Mucosa of stomach (tissue), 1 donor: ENCODE measurements at regions not wholly inside any gene's neighbourhood (a gene's known extent, or its start where the extent isn't known, plus 50 kb on each side); places are given as distances from the start of the nearest gene placed in this dataset.

ENCODE experiments used
- H3K27me3 ChIP-seq: one replicate; pipeline ENCODE4 v1.7.0; 2013; ENCODE audit warnings: mild to moderate bottlenecking, low read length; ENCODE audit not compliant: control insufficient read depth, insufficient read depth
- H3K36me3 ChIP-seq: one replicate; pipeline ENCODE4 v1.7.0; 2013; ENCODE audit warnings: low read length; ENCODE audit not compliant: control insufficient read depth, insufficient read depth
- H3K4me1 ChIP-seq: one replicate; pipeline ENCODE4 v1.7.0; 2013; ENCODE audit warnings: mild to moderate bottlenecking, low read length; ENCODE audit not compliant: control insufficient read depth, insufficient read depth
- H3K4me3 ChIP-seq: one replicate; pipeline ENCODE4 v1.7.0; 2013; ENCODE audit warnings: low read length
- H3K9ac ChIP-seq: one replicate; pipeline ENCODE4 v1.7.0; 2013; ENCODE audit warnings: mild to moderate bottlenecking, low read length, moderate library complexity
- H3K9me3 ChIP-seq: one replicate; pipeline ENCODE4 v1.7.0; 2013; ENCODE audit warnings: mild to moderate bottlenecking, low read length, moderate library complexity; ENCODE audit not compliant: control insufficient read depth
- donor health status: Pancreatic carcinoma.

DNA sequence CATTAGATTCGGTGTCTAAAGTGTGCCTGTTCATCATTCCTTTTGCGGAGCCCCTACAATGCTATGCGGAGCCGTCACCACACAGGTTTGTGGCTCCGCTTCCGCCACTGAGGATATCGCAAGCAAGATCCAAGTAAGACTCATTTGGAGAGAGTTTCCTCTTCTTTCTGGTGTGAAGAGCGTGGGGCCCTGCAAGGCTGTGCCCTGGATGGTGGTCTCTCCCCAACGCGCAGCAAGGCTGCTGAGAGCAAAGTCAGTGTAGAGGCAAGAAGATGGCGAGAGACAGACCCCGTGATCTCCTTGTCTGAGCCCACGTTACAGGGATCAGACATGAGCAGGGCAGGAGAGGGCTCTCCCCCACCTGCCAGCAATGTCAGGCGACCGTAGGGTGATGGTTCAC, 96.3 kb upstream of the AFDN start:
- no peak overlapping the region for H3K9ac ChIP-seq
- H3K9me3 ChIP-seq: no peaks in the 10 kb centered on the region
- H3K36me3 ChIP-seq: no peaks in the 10 kb centered on the region
- H3K4me1 ChIP-seq: peaks cover 10% of the 10 kb centered on the region
- H3K27me3 ChIP-seq: no peaks in the 10 kb centered on the region
- no peak overlapping the region for H3K4me3 ChIP-seq

DNA sequence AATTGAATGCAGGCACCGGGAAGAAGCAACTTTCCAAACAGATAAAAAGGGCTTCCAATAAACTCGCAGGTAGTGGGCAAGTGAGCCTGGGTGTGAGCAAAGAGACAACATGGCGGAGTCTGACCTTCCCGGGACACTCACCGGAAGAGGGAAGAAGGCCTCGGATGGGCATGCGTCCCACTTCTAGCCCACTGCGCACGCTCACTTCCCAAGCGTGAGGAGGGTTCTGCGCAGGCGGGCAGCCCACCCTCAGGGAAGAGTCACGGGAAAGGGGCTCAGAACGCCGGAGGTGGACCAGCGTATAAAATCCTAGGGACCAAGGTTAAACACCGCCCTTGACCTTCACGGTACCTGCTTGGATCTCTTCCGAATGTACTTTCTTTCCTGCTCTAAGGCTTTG, 95.5 kb upstream of the AFDN start:
- Histone ChIP-seq H3K9ac (no peak overlapping the region), H3K27me3 (no peaks in the 10 kb centered on the region), H3K4me1 (peaks cover 10% of the 10 kb centered on the region), H3K36me3 (no peaks in the 10 kb centered on the region), H3K9me3 (no peaks in the 10 kb centered on the region), H3K4me3 (no peak overlapping the region)

DNA sequence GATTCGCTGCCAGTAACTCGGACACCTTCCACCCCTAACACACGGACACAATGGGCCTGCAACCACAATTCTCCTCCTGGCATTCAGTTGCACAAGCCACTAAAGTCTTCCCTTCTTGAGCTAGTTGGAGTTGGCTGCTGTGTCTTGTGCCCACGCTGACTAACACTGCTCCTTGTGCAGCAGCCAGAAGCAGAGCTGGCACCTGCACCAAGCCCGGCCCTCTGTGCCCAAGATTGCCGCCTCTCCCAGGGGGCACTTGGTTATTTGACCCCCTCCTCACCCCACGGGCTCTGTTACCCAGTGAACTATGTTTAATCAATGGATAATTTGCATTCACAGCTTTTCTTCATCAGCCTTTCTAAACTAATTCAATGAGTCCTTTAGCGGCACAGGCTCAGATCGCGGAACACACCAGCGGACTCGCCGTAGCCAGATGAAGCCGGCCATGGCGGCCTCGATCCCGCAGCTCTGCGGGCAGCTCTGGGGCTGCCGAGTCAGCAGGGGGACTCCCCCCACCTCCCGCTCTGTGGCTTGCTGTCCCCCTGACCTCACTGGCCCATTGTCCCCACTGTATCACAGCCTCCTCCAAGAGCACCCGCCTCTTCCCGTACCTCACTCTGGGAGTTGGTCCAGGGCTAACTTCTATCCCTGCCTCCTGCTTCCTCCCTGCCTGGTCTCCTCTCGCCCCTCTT, 94.8 kb upstream of the AFDN start:
- Histone ChIP-seq H3K36me3 (no peaks in the 10 kb centered on the region), H3K4me3 (no peak overlapping the region), H3K9me3 (no peaks in the 10 kb centered on the region), H3K27me3 (peaks cover 5% of the 10 kb centered on the region), H3K9ac (no peak overlapping the region), H3K4me1 (peaks cover 10% of the 10 kb centered on the region)

DNA sequence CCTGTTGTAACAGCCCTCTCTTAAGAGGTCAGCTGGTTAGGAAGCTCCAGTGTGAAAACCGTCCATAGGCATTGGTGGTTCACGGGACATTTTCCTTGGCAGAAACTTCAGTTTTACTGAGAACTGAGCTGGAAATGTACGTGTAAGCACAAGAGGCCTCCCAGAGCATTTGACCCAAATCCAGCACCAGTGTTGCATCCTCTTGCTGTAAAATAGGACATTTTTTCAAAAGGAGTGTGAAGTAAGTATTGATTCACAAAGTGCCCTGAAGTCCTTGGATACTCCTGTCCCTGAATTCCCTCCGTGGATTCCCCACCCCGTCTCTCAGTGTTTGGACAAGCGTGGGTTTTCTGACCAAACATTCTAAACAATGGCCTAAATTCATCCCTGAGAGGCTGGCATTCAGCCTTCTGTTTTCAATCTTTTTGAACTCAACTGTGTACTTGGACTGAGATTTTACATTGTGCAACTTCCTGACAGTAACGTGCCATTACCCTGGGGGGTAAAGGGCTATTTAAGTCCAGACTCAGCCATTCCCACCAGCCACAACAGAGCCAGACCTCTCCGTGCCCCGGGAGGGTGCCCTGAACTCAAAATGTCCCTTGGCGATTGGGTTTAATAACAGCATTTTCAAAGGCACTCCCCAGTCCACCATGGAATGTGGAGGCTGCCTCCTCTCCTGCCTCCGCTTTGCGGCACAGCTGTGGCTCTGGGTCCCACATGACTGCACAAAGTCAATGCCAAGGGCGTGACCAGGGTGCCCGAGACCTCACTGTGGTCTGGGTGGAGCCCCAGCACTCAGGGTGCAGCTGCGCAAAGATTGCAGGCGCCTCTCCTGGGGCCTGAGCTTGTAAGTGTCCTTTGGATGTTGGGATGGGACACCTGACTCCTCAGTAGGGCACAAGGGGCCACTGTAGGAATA, 92.7 kb upstream of the AFDN start:
- Histone ChIP-seq H3K9ac (no peak overlapping the region), H3K4me3 (no peak overlapping the region), H3K27me3 (peaks cover 7% of the 10 kb centered on the region), H3K36me3 (no peaks in the 10 kb centered on the region), H3K9me3 (no peaks in the 10 kb centered on the region), H3K4me1 (peaks cover 10% of the 10 kb centered on the region)

DNA sequence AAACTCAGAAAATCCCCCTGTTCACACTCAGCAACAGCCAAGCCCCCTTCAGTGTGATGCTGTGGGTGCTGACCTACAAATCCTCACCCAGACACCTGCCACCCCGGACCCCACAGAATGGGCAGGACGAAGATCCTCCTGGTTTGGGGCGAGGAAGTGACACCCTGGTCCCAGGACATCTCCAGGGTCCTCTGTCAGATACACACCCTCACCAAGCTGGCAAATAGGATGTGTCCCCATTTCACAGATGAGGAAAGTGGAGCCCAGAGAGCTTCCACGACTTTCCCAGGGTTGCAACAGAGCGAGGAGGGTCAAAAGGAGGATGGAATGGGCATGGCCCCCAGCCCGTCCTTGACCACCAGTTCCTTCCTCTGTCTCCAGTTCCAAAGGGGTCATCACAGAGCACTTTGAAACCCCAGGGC, 92.0 kb upstream of the AFDN start:
- no peaks in the 10 kb centered on the region for H3K9me3 ChIP-seq
- no peak overlapping the region for H3K9ac ChIP-seq
- H3K4me1 ChIP-seq: peaks cover 10% of the 10 kb centered on the region
- H3K4me3 ChIP-seq: no peak overlapping the region
- no peaks in the 10 kb centered on the region for H3K36me3 ChIP-seq
- peaks cover 7% of the 10 kb centered on the region for H3K27me3 ChIP-seq

DNA sequence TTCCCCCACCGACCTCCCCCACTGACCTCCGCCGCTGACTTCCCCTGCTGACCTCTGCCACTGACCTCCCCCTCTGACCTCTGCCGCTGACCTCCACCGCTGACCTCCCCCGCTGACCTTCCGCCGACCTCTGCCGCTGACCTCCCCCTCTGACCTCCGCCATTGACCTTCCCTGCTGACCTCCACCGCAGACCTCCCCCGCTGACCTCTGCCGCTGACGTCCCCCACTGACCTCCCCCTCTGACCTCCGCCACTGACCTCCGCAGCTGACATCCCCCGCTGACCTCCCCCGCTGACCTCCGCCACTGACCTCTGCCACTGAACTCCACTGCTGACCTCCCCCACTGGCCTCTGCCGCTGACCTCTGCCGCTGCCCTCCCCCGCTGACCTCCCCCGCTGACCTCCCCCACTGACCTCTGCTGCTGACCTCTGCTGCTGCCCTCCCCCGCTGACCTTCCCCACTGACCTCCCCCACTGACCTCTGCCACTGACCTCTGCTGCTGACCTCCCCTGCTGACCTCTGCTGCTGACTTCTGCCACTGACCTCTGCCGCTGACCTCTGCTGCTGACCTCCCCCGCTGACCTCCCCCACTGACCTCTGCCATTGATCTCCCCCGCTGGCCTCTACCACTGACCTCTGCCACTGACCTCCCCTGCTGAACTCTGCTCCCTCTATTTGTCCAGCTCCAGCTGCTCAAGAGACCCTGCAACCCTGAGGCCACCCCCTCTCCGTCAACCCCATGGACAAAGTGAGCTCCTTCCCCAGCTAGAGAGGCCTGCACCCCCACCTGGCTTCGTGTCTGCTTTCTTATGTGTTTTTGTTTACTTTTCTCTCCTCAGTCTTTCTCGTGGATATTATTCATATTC, 91.4 kb upstream of the AFDN start:
- peaks cover 7% of the 10 kb centered on the region for H3K27me3 ChIP-seq
- no peak overlapping the region for H3K9ac ChIP-seq
- no peak overlapping the region for H3K4me3 ChIP-seq
- peaks cover 10% of the 10 kb centered on the region for H3K4me1 ChIP-seq
- no peaks in the 10 kb centered on the region for H3K36me3 ChIP-seq
- H3K9me3 ChIP-seq: no peaks in the 10 kb centered on the region

DNA sequence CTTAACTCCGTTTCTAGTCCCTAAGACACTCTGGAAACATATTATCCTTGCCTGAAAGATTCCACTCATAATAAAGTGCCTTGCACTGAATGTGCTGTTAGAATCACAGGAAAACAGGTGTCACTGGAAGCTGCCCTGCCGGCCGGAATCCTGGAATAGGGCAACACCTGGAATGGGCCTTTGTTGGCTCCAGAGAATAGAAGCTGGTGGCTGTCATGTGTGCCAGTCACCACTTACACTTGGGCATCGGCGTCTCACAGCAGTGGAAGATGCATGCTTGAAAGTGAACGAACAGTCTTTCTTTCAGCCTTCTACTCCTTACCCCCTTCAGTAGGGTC, 90.8 kb upstream of the AFDN start:
- no peaks in the 10 kb centered on the region for H3K9me3 ChIP-seq
- H3K27me3 ChIP-seq: peaks cover 7% of the 10 kb centered on the region
- H3K4me1 ChIP-seq: peaks cover 10% of the 10 kb centered on the region
- H3K36me3 ChIP-seq: no peaks in the 10 kb centered on the region
- no peak overlapping the region for H3K4me3 ChIP-seq
- H3K9ac ChIP-seq: no peak overlapping the region

DNA sequence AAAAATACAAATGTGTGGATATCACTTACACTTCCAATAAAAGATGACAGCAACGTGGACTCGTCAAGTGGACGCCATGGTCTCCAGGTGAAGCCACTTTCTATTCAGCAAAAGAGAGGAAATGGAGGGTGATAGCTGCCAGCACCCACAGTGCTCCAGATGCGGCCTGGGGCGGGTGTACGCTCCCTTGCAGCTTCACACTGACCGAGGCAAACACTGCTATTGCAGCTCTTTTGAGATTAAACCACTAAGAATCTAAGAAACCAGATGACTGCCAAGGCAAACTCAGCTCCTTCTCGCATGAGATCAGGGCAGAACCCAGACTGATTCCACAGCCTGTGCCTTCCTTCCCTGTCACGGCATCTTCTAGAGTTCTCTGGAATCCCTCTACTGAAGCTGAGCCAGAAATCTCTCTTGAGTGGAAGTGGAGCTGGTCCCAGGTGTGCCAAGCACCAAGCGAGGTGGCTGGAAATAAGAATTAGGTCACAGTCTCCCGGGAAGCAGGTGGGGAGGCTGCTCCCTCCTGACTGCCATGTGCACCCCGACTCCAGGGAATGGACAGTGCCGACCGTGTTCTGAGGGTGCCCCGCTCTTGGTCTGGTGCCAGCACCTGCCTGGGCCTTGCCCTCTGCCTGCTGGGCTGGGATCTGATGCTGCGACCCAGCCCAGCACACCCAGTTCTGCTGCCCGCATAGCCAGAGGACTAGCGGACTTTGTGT, 90.1 kb upstream of the AFDN start:
- H3K9me3 ChIP-seq: no peaks in the 10 kb centered on the region
- no peak overlapping the region for H3K4me3 ChIP-seq
- no peak overlapping the region for H3K9ac ChIP-seq
- H3K36me3 ChIP-seq: no peaks in the 10 kb centered on the region
- peaks cover 7% of the 10 kb centered on the region for H3K27me3 ChIP-seq
- H3K4me1 ChIP-seq: peaks cover 10% of the 10 kb centered on the region

DNA sequence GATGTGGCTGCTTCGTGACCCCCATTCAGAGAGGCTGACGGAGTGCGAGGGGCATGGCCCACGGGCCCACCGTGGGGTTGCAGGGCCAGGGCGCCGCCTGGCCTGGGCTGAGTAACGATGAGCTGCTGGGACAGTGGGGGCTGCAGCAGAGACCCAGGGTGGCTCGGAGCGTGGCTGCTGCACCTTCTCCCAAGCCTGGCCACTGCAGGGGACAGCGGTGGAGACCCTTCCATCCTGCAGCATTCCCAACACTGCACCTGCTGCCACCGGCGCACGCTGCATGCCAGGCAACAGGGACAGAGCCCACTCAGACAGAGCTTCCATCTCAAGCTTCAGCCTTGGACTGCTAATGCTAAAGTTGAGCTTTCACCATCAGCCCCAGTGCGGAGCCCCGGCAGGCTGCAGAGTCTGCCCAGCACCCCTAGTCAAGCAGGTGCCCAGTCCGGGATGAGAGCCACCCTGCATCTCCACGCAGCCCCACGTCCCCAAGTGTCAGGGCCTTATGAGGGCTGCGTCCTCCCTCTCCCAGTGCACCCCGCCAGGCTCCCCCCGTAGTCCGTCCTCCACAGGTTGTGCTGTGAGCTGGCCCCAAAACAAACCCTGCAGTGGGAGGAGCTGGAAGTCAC, 89.4 kb upstream of the AFDN start:
- Histone ChIP-seq H3K36me3 (no peaks in the 10 kb centered on the region), H3K9ac (no peak overlapping the region), H3K4me3 (no peak overlapping the region), H3K27me3 (peaks cover 7% of the 10 kb centered on the region), H3K9me3 (no peaks in the 10 kb centered on the region), H3K4me1 (peaks cover 10% of the 10 kb centered on the region)

DNA sequence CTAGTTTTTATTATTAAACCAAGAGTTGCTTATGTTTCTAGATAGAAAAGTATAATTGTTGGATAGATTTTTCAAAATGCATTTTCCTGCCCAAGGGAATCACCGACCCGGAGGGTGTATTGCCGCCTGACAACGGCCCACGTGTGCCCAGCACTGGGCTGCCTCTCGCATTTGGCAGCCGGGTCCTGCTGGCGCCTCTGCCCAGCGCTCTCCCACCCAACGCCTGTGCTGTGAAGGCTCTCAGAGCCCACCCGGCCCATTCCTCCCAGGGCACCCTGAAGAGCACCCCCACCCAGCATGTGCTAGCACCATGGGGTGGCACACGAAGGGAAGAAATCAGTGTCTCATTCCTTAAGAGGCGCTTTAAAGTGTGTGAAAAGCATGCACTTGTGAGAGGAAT, 88.3 kb upstream of the AFDN start:
- Histone ChIP-seq H3K36me3 (no peaks in the 10 kb centered on the region), H3K4me3 (no peak overlapping the region), H3K9ac (no peak overlapping the region), H3K27me3 (peaks cover 7% of the 10 kb centered on the region), H3K9me3 (no peaks in the 10 kb centered on the region), H3K4me1 (peaks cover 15% of the 10 kb centered on the region)

DNA sequence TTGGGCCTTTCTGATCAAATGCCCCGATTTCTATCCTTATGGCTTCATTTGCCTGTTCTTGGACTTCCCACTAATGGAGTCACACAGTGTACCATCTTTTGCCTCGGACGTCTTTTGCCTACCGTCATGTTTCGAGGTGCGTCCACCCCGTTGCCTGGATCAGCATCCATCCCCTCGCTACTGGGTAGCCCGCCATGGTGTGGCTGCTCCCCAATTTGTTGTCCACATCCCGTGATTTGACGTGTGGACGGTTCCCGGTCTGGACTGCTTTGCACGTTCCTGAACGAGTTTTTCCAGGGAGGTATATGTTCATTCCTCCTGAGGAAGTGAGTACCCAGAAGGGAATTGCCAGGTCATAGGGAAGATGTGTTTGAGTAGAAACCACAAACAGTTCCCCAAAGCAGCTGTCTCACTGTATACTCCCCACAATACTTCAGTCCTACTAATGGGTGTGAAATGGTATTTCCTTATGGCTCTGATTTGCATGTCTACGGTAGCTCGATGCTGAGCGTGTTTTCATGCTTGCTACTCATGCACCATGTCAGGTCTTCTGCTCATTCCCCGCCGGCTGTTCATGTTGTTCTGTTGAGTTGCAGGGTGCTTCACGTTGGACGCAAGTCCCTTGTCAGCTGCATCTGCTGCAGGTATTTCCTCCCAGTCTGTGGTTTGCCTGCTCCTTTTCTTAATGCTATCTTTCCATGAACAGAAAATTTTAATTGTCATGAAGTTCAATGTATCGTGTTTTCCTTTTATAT, 86.8 kb upstream of the AFDN start:
- Histone ChIP-seq H3K4me3 (no peak overlapping the region), H3K27me3 (peaks cover 7% of the 10 kb centered on the region), H3K4me1 (peaks cover 6% of the 10 kb centered on the region), H3K9ac (no peak overlapping the region), H3K36me3 (no peaks in the 10 kb centered on the region), H3K9me3 (no peaks in the 10 kb centered on the region)
